ENCODE measurements at regions not wholly inside any gene's neighbourhood (a gene's known extent, or its start where the extent isn't known, plus 50 kb on each side); places are given as distances from the start of the nearest gene placed in this dataset.

DNA sequence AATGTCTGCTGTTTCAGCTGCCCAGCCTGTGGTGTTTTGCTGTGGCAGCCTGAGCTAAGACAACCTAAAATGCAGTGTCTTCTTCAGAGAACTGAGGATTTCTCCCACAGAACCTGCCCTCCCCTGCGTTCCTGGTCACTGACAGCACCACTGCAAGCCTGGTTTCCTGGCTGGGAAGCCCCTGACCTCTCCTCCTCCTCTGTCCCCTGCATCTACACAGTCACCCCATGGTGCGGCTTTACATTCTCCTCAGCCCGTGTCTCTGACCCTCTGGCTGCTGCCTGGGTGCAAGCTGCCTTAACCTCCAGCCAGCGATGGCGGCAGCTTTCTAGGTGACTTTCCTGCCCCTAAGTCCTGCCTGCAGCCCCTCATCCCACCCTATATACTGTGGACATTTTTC lies 337.3 kb upstream of the ZNF32 start:
- no peaks in the 10 kb centered on the region for H4K20me1 ChIP-seq (replicated peaks in 1 of 2; ENCODE audit: control insufficient read depth in 1 of 2, insufficient read depth in 2 of 2, low read length in 2 of 2)
- no peak overlapping the region for H2BK20ac ChIP-seq (ENCODE audit: low read length)
- H4K91ac ChIP-seq (replicated peaks; ENCODE audit: insufficient read length, low read length): no peak overlapping the region
- no peak overlapping the region for H2BK15ac ChIP-seq (ENCODE audit: low read length)
- H3K18ac ChIP-seq (ENCODE audit: extremely low read depth, low read length): no peak overlapping the region
- no peak overlapping the region for H2AFZ ChIP-seq (ENCODE audit: low read length)
- H4K5ac ChIP-seq (ENCODE audit: insufficient read length, low read depth, low read length): no peak overlapping the region
- CTCF ChIA-PET (ENCODE audit: partially characterized antibody): no interaction called here
- H3K23me2 ChIP-seq (ENCODE audit: low read depth, low read length): no peaks in the 10 kb centered on the region
- FAIRE-seq (no peak), DNase-seq (ENCODE audit: low read depth in 1 of 2, low spot score in 2 of 2) (no peak)
- no peak overlapping the region for H2BK120ac ChIP-seq (replicated peaks; ENCODE audit: low read depth, low read length)
- no peak overlapping the region for H2AK5ac ChIP-seq (ENCODE audit: low read depth, low read length)
- no peaks in the 10 kb centered on the region; a peak in 1 of 7 replicates for H3K27me3 ChIP-seq (replicated peaks in 1 of 4; ENCODE audit: control insufficient read depth in 3 of 4, extremely low read depth in 1 of 4, insufficient read depth in 3 of 4, low read length in 3 of 4)
- H3K79me1 ChIP-seq (ENCODE audit: low read depth, low read length): no peaks in the 10 kb centered on the region
- no peak overlapping the region for H2BK12ac ChIP-seq (ENCODE audit: low read depth, low read length)
- POLR2A ChIA-PET (ENCODE audit: partially characterized antibody): no interaction called here
- no peaks in the 10 kb centered on the region for H3K36me3 ChIP-seq (ENCODE audit: control insufficient read depth in 2 of 4, insufficient read depth in 4 of 4, low read length in 3 of 4)
- no peak overlapping the region for H3K4ac ChIP-seq (replicated peaks; ENCODE audit: insufficient read length, low read depth, low read length)
- H3K9me3 ChIP-seq (ENCODE audit: insufficient read depth in 2 of 2, low read depth in 1 of 2, low read length in 1 of 2): peaks cover 0 to 4% of the 10 kb centered on the region in 2 experiments; a peak in 2 of 4 replicates
- H3K4me2 ChIP-seq (ENCODE audit: insufficient read depth in 1 of 2, low read depth in 2 of 2, low read length in 2 of 2): no peak overlapping the region
- H3K23ac ChIP-seq (ENCODE audit: insufficient read length): no peak overlapping the region
- H3K4me1 ChIP-seq (replicated peaks in 1 of 4; ENCODE audit: control insufficient read depth in 3 of 4, insufficient read depth in 4 of 4, low read length in 3 of 4): no peaks in the 10 kb centered on the region
- no peak overlapping the region for H3K14ac ChIP-seq (ENCODE audit: insufficient read length)
- H3K27ac ChIP-seq (ENCODE audit: low read depth, low read length): no peak overlapping the region
- H3K9ac ChIP-seq (replicated peaks in 1 of 4; ENCODE audit: extremely low read depth in 1 of 4, low read depth in 3 of 4, low read length in 3 of 4): no peak overlapping the region
- H2BK5ac ChIP-seq (ENCODE audit: low read depth, low read length): no peak overlapping the region
- no peak for TF ChIP-seq SUZ12 (IDR thresholded peaks at IDR 0.05; ENCODE audit: low read length)
- no peak for TF ChIP-seq ASH2L (IDR thresholded peaks at IDR 0.05; ENCODE audit: low read length)
- no peak for TF ChIP-seq SP2 (IDR thresholded peaks at IDR 0.05; ENCODE audit: low read length)
- TF ChIP-seq KDM4A (IDR thresholded peaks at IDR 0.05; ENCODE audit: low read depth, low read length, severe bottlenecking): no peak
- TF ChIP-seq KDM5A (IDR thresholded peaks at IDR 0.05; ENCODE audit: low read length): no peak
- no peak for TF ChIP-seq RBBP5 (IDR thresholded peaks at IDR 0.05; ENCODE audit: borderline replicate concordance, low read depth, low read length)
- no peak for TF ChIP-seq SIX5 (IDR thresholded peaks at IDR 0.05; ENCODE audit: low read depth, low read length)
- no peak for TF ChIP-seq BCL11A (IDR thresholded peaks at IDR 0.05; ENCODE audit: low read depth in 2 of 2, low read length in 2 of 2)
- TF ChIP-seq BRCA1 (IDR thresholded peaks at IDR 0.05; ENCODE audit: low read depth, low read length): no peak
- H4K8ac ChIP-seq (ENCODE audit: extremely low read depth, insufficient read depth, low read length): no peak overlapping the region; the same call in 1 of the 2 replicates
- H3K56ac ChIP-seq (replicated peaks; ENCODE audit: insufficient read length, low read depth, low read length): no peak overlapping the region
- H3K79me2 ChIP-seq (ENCODE audit: control insufficient read depth in 1 of 2, insufficient read depth in 2 of 2, low read length in 2 of 2): no peaks in the 10 kb centered on the region
- 91% methylated on average over 5 of the region's 5 CpGs; no CpG with 5 or more reads in 1 of the 2 experiments for WGBS, 2 experiments (ENCODE audit: extremely low coverage in 1 of 2, insufficient coverage in 1 of 2, insufficient read length in 1 of 2, insufficient replicate concordance in 2 of 2, low coverage in 1 of 2, low lambda C conversion rate in 2 of 2, missing lambda C conversion rate in 1 of 2)
- H3K4me3 ChIP-seq (ENCODE audit: extremely low read depth in 1 of 4, insufficient read depth in 2 of 4, low read depth in 3 of 4, low read length in 4 of 4): no peak overlapping the region

Data from H1 (cell line).